Activated CD4-positive, alpha-beta T cell treated with anti-CD3 and anti-CD28 coated beads, Interleukin-2, amount 10 ng/mL, durations not matched to agents 24 days and 14 days (primary cell): ENCODE measurements at regions not wholly inside any gene's neighbourhood (a gene's known extent, or its start where the extent isn't known, plus 50 kb on each side); places are given as distances from the start of the nearest gene placed in this dataset.

ENCODE experiments used
- DNase-seq: peaks from one replicate; pipeline ENCODE4 v3.0.0; 2022
- H3K27ac Mint-ChIP-seq: one replicate; pipeline ENCODE4 v1.8.0; 2022; ENCODE audit warnings: mild to moderate bottlenecking, mixed read lengths
- H3K27me3 Mint-ChIP-seq: one replicate; pipeline ENCODE4 v1.8.0; 2022; ENCODE audit warnings: mixed read lengths
- H3K36me3 Mint-ChIP-seq: one replicate; pipeline ENCODE4 v1.8.0; 2022; ENCODE audit warnings: low read depth, mild to moderate bottlenecking, mixed read lengths
- H3K4me1 Mint-ChIP-seq: one replicate; pipeline ENCODE4 v1.8.0; 2021; ENCODE audit warnings: mixed read lengths
- H3K4me3 Mint-ChIP-seq: one replicate; pipeline ENCODE4 v1.8.0; 2022; ENCODE audit warnings: mild to moderate bottlenecking, moderate library complexity, mixed read lengths
- H3K9me3 Mint-ChIP-seq: one replicate; pipeline ENCODE4 v1.8.0; 2021; ENCODE audit warnings: mixed read lengths
- intact Hi-C: fragments of 100-400 bp; cut with micrococcal nuclease; formaldehyde crosslinking; loops from one replicate; pipeline ENCODE4 v1.15.1; 2023

DNA sequence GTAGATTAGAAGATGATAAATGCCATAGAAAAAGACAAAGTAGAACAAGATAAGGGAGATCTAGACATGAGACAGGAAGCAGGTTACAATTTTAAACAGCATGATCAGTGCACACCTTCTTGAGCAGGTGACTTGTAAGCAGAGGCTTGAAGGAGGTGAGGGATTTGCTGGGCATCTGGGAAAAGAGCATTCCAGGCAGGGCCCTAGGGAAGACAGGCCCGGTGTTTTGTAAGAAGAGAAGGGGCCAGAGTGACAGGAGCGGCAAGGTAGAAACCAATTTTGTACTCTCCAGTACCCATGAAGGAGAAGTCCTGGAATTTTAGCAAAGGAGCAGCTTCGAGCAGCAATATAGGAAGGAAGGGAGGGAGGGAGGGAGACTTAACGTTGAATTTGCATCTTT lies 296.5 kb downstream of the MZT1 start:
- no peaks in the 10 kb centered on the region for H3K27me3 Mint-ChIP-seq
- no peaks in the 10 kb centered on the region for H3K36me3 Mint-ChIP-seq
- no peak overlapping the region for H3K4me3 Mint-ChIP-seq
- no peaks in the 10 kb centered on the region for H3K9me3 Mint-ChIP-seq
- intact Hi-C loops = no loop called here
- H3K27ac Mint-ChIP-seq = no peak overlapping the region
- no peaks in the 10 kb centered on the region for H3K4me1 Mint-ChIP-seq
- no peak for DNase-seq

DNA sequence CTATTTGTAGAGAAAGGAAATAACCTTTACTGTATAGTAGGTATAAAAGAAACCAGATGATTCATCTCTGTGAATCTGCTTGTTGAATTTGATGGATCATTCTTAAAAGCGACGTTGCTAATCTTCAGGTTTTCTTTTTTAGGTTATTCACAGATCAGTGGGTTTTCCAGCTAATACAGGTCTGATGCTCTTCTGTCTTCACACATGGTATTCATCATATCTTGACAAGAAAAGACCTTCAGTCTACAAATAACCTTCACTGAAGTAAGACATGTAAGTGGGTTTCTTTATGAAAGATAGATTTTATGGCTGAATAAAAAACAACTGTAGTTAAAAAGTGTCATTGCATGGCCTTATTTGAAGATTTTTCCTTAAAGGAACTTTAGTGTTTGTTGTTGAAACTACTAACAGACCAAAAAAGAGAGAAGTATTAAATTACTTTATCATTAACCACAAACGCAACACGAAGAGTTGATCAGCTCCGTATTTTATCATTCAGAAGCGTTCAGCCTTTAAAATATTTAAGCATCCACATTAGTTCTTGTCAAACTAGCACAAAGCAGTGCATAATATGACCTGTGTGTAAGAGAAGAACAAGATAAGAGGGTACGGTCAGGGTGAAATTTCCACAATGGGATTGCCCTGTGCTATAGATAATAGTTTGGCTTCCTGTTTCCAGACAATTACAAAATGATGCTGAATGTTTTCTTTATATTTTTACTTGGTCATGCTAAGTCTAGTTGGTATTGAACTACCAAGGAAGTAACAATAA lies 299.5 kb downstream of the MZT1 start:
- Mint-ChIP-seq H3K36me3 (no peaks in the 10 kb centered on the region), H3K4me1 (no peaks in the 10 kb centered on the region), H3K27me3 (no peaks in the 10 kb centered on the region), H3K9me3 (no peaks in the 10 kb centered on the region), H3K4me3 (no peak overlapping the region), H3K27ac (no peak overlapping the region)
- intact Hi-C loops = no loop called here
- no peak for DNase-seq

- Mint-ChIP-seq H3K36me3 (no peaks in the 10 kb centered on the region), H3K4me3 (no peak overlapping the region), H3K27me3 (no peaks in the 10 kb centered on the region), H3K27ac (no peak overlapping the region), H3K4me1 (no peaks in the 10 kb centered on the region), H3K9me3 (no peaks in the 10 kb centered on the region)
- no peak for DNase-seq
- intact Hi-C loops = no loop called here
Measured at GRCh38 chr13:72424059-72424458, 303.4 kb downstream of the MZT1 start.

DNA sequence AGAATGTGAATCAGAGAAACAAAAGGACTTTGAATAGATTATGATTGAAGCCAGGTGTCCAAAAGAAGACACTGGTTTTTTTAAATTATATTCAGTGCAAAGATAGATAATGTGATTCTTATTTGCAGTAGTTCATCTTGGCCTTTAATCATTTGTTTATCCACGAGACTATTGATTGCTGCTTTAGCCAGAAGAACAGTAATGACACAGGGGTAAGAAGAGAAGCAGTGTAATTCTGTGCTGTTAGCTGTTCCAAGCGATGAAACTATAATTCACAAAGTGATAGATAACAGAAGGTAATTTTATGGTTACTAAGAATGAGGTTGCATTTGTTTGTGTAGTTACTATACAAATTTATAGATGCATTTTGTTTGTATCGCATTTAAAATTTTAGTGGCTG lies 311.6 kb downstream of the MZT1 start:
- Mint-ChIP-seq H3K36me3 (no peaks in the 10 kb centered on the region), H3K27ac (no peak overlapping the region), H3K4me1 (no peaks in the 10 kb centered on the region), H3K9me3 (no peaks in the 10 kb centered on the region), H3K27me3 (no peaks in the 10 kb centered on the region), H3K4me3 (no peak overlapping the region)
- DNase-seq = no peak
- intact Hi-C loops = no loop called here

GRCh38 chr13:72412481-72412880 lies 314.9 kb downstream of the MZT1 start:
- H3K36me3 Mint-ChIP-seq = no peaks in the 10 kb centered on the region
- H3K27me3 Mint-ChIP-seq = no peaks in the 10 kb centered on the region
- H3K27ac Mint-ChIP-seq = no peak overlapping the region
- no peaks in the 10 kb centered on the region for H3K4me1 Mint-ChIP-seq
- DNase-seq = no peak
- no peak overlapping the region for H3K4me3 Mint-ChIP-seq
- intact Hi-C loops = no loop called here
- H3K9me3 Mint-ChIP-seq = no peaks in the 10 kb centered on the region

GRCh38 chr13:72405441-72405840 lies 322.0 kb downstream of the MZT1 start:
- intact Hi-C loops = no loop called here
- no peaks in the 10 kb centered on the region for H3K36me3 Mint-ChIP-seq
- no peaks in the 10 kb centered on the region for H3K4me1 Mint-ChIP-seq
- no peak overlapping the region for H3K4me3 Mint-ChIP-seq
- no peaks in the 10 kb centered on the region for H3K9me3 Mint-ChIP-seq
- DNase-seq = no peak
- no peak overlapping the region for H3K27ac Mint-ChIP-seq
- no peaks in the 10 kb centered on the region for H3K27me3 Mint-ChIP-seq

- intact Hi-C loops = no loop called here
- Mint-ChIP-seq H3K4me1 (no peaks in the 10 kb centered on the region), H3K4me3 (no peak overlapping the region), H3K36me3 (no peaks in the 10 kb centered on the region), H3K27me3 (no peaks in the 10 kb centered on the region), H3K27ac (no peak overlapping the region), H3K9me3 (no peaks in the 10 kb centered on the region)
- no peak for DNase-seq
Measured at GRCh38 chr13:72403396-72404010, 323.9 kb downstream of the MZT1 start.

- Mint-ChIP-seq H3K4me3 (no peak overlapping the region), H3K9me3 (no peaks in the 10 kb centered on the region), H3K36me3 (no peaks in the 10 kb centered on the region), H3K27ac (no peak overlapping the region), H3K27me3 (no peaks in the 10 kb centered on the region), H3K4me1 (no peaks in the 10 kb centered on the region)
- intact Hi-C loops = no loop called here
- DNase-seq = no peak
Measured at GRCh38 chr13:72400856-72401255, 326.6 kb downstream of the MZT1 start.

- Mint-ChIP-seq H3K36me3 (no peaks in the 10 kb centered on the region), H3K4me3 (no peak overlapping the region), H3K9me3 (no peaks in the 10 kb centered on the region), H3K4me1 (no peaks in the 10 kb centered on the region), H3K27me3 (no peaks in the 10 kb centered on the region), H3K27ac (no peak overlapping the region)
- intact Hi-C loops = no loop called here
- no peak for DNase-seq
Measured at GRCh38 chr13:72399351-72399750, 328.1 kb downstream of the MZT1 start.

DNA sequence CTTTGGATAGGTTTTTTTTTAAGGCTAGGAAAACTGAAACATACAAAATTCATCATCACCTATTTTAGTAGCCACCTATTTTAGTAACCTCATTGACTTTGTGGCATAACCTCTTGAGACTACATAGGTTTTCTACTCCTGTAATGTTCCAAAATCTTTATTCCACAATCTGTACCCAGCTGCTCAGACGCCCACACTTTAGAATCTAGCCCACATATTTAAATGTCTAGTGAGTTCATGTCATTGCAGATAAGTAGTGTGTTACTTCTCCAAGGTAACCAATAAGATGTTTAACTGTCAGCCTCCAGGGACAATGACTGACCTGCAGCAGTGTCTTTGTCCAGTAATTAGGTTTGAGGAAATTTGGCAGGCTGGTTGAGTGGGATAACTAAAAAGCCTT lies 330.2 kb downstream of the MZT1 start:
- Mint-ChIP-seq H3K27ac (no peak overlapping the region), H3K4me3 (no peak overlapping the region), H3K27me3 (no peaks in the 10 kb centered on the region), H3K36me3 (no peaks in the 10 kb centered on the region), H3K9me3 (no peaks in the 10 kb centered on the region), H3K4me1 (no peaks in the 10 kb centered on the region)
- no peak for DNase-seq
- intact Hi-C loops = no loop called here

GRCh38 chr13:72390909-72391308 lies 336.5 kb downstream of the MZT1 start:
- Mint-ChIP-seq H3K27ac (no peak overlapping the region), H3K9me3 (no peaks in the 10 kb centered on the region), H3K4me1 (no peaks in the 10 kb centered on the region), H3K4me3 (no peak overlapping the region), H3K36me3 (no peaks in the 10 kb centered on the region), H3K27me3 (no peaks in the 10 kb centered on the region)
- DNase-seq = no peak
- intact Hi-C loops = no loop called here

- no peak for DNase-seq
- Mint-ChIP-seq H3K9me3 (no peaks in the 10 kb centered on the region), H3K27me3 (no peaks in the 10 kb centered on the region), H3K4me1 (no peaks in the 10 kb centered on the region), H3K36me3 (no peaks in the 10 kb centered on the region), H3K27ac (no peak overlapping the region), H3K4me3 (no peak overlapping the region)
- intact Hi-C loops = no loop called here
Measured at GRCh38 chr13:72386138-72386684, 341.2 kb downstream of the MZT1 start.

DNA sequence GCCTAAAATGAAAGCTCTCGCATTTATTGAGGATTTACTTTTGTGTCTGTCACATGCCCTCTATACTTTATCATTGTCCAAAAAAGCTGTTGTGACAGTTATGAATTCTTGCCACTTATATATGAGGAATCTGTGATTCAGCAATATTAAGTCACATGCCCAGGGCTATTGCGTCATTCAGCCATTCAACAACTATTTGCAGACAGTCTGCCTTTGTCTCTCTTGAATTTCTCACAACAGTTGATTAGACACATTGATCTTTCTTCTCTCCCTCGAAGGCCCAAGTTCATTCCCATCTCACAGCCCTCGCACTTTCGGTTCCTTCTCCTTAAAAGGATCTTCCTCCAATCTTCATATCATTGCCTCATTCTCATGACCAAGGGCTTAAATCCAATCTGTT lies 342.6 kb downstream of the MZT1 start:
- no peak overlapping the region for H3K27ac Mint-ChIP-seq
- no peaks in the 10 kb centered on the region for H3K9me3 Mint-ChIP-seq
- intact Hi-C loops = no loop called here
- H3K36me3 Mint-ChIP-seq = no peaks in the 10 kb centered on the region
- H3K4me3 Mint-ChIP-seq = no peak overlapping the region
- H3K4me1 Mint-ChIP-seq = no peaks in the 10 kb centered on the region
- no peaks in the 10 kb centered on the region for H3K27me3 Mint-ChIP-seq
- DNase-seq = no peak

- no peaks in the 10 kb centered on the region for H3K27me3 Mint-ChIP-seq
Measured at GRCh38 chr13:72384186-72384823, 343.1 kb downstream of the MZT1 start.

More at GRCh38 chr13:72384186-72384823, 343.1 kb downstream of the MZT1 start:
- intact Hi-C loops = no loop called here
- H3K4me3 Mint-ChIP-seq = no peak overlapping the region
- no peaks in the 10 kb centered on the region for H3K36me3 Mint-ChIP-seq
- no peak overlapping the region for H3K27ac Mint-ChIP-seq
- H3K9me3 Mint-ChIP-seq = no peaks in the 10 kb centered on the region
- DNase-seq = no peak
- H3K4me1 Mint-ChIP-seq = no peaks in the 10 kb centered on the region
